Suprapubic skin (tissue), 4 donors: ENCODE measurements at regions not wholly inside any gene's neighbourhood (a gene's known extent, or its start where the extent isn't known, plus 50 kb on each side); places are given as distances from the start of the nearest gene placed in this dataset.

ENCODE experiments used
- DNase-seq, 2 donors: peaks; one replicate each; pipeline ENCODE4 v3.0.0-alpha.2; 2019; ENCODE audit warnings: low spot score in 2 of 2
- H3K27ac ChIP-seq: fragments of 200-600 bp; sonication (generic); one replicate; pipeline ENCODE4 v1.5.1; 2019
- H3K27me3 ChIP-seq: fragments of 200-600 bp; sonication (generic); one replicate; pipeline ENCODE4 v1.5.1; 2019
- H3K36me3 ChIP-seq: fragments of 200-600 bp; sonication (generic); one replicate; pipeline ENCODE4 v1.5.1; 2019
- H3K4me1 ChIP-seq: fragments of 200-600 bp; sonication (generic); one replicate; pipeline ENCODE4 v1.5.1; 2019
- H3K4me3 ChIP-seq: fragments of 200-600 bp; sonication (generic); one replicate; pipeline ENCODE4 v1.5.1; 2019; ENCODE audit warnings: mild to moderate bottlenecking
- H3K9me3 ChIP-seq: fragments of 200-600 bp; sonication (generic); one replicate; pipeline ENCODE4 v1.5.1; 2019
- CTCF ChIP-seq, 2 donors: fragments of 200-600 bp in 1 of 2; fragments of 450-650 bp in 1 of 2; sonication (generic) in 1 of 2; IDR thresholded peaks; one replicate each; pipeline ENCODE4 v1.5.1; 2016 to 2019; ENCODE audit warnings: antibody characterized with exemption in 2 of 2, mild to moderate bottlenecking in 1 of 2, moderate library complexity in 1 of 2
- EP300 ChIP-seq: sonication (generic); formaldehyde crosslinking; IDR thresholded peaks from one replicate; pipeline ENCODE4 v1.6.1; 2017; ENCODE audit warnings: antibody characterized with exemption
- POLR2A ChIP-seq, 2 donors: fragments of 450-650 bp; IDR thresholded peaks; one replicate each; pipeline ENCODE4 v1.6.1; 2017; ENCODE audit warnings: antibody characterized with exemption in 2 of 2, mild to moderate bottlenecking in 2 of 2, moderate library complexity in 2 of 2
- POLR2AphosphoS5 ChIP-seq, 3 donors: sonication (generic); formaldehyde crosslinking; IDR thresholded peaks; one replicate each; pipeline ENCODE4 v1.6.1; 2017; ENCODE audit warnings: antibody characterized with exemption in 3 of 3
- WGBS: methylation state at CpG from one replicate; pipeline ENCODE4 v1.1.5; 2018; 5-methylcytosine and 5-hydroxymethylcytosine counted together

- Histone ChIP-seq H3K27me3 (peaks cover 4% of the 10 kb centered on the region), H3K27ac (no peak overlapping the region), H3K4me3 (no peak overlapping the region), H3K36me3 (no peaks in the 10 kb centered on the region), H3K4me1 (no peaks in the 10 kb centered on the region), H3K9me3 (no peaks in the 10 kb centered on the region)
- TF ChIP-seq EP300 (no peak), CTCF (IDR thresholded peaks at IDR 0.05) (no peak), POLR2A (IDR thresholded peaks at IDR 0.05) (no peak), POLR2AphosphoS5 (IDR thresholded peaks at IDR 0.05) (no peak)
- no peak for DNase-seq
- WGBS, result 79% methylated on average over 6 of the region's 6 CpGs
Measured at GRCh38 chr2:176832086-176832485, 380.5 kb upstream of the HNRNPA3 start.

- H3K27ac ChIP-seq, result no peak overlapping the region
- DNase-seq, result no peak
- H3K27me3 ChIP-seq, result peaks cover 4% of the 10 kb centered on the region
- H3K4me1 ChIP-seq, result no peaks in the 10 kb centered on the region
- no peaks in the 10 kb centered on the region for H3K36me3 ChIP-seq
- TF ChIP-seq POLR2AphosphoS5 (IDR thresholded peaks at IDR 0.05) (no peak), POLR2A (IDR thresholded peaks at IDR 0.05) (no peak), EP300 (no peak), CTCF (IDR thresholded peaks at IDR 0.05) (no peak)
- no peak overlapping the region for H3K4me3 ChIP-seq
- H3K9me3 ChIP-seq, result no peaks in the 10 kb centered on the region
Measured at GRCh38 chr2:176833671-176834070, 378.9 kb upstream of the HNRNPA3 start.

- DNase-seq, result no peak
- Histone ChIP-seq H3K36me3 (no peaks in the 10 kb centered on the region), H3K27ac (no peak overlapping the region), H3K27me3 (peaks cover 3% of the 10 kb centered on the region), H3K4me3 (no peak overlapping the region), H3K9me3 (no peaks in the 10 kb centered on the region), H3K4me1 (no peaks in the 10 kb centered on the region)
- TF ChIP-seq EP300, result no peak
- no peak for TF ChIP-seq CTCF (IDR thresholded peaks at IDR 0.05)
- no peak for TF ChIP-seq POLR2A (IDR thresholded peaks at IDR 0.05)
- TF ChIP-seq POLR2AphosphoS5 (IDR thresholded peaks at IDR 0.05), result no peak
- 69% methylated on average over 3 of the region's 3 CpGs for WGBS
Measured at GRCh38 chr2:176834226-176834625, 378.4 kb upstream of the HNRNPA3 start.

- TF ChIP-seq EP300 (no peak), POLR2A (IDR thresholded peaks at IDR 0.05) (no peak), POLR2AphosphoS5 (IDR thresholded peaks at IDR 0.05) (no peak), CTCF (IDR thresholded peaks at IDR 0.05) (no peak)
- H3K27ac ChIP-seq, result no peak overlapping the region
Measured at GRCh38 chr2:176843208-176843607, 369.4 kb upstream of the HNRNPA3 start.

GRCh38 chr2:176844461-176844860 is 368.1 kb upstream of the HNRNPA3 start:
- H3K27me3 ChIP-seq, result no peaks in the 10 kb centered on the region
- DNase-seq, result no peak
- 59% methylated on average over 1 of the region's 1 CpG for WGBS
- no peak overlapping the region for H3K4me3 ChIP-seq
- no peaks in the 10 kb centered on the region for H3K36me3 ChIP-seq
- TF ChIP-seq CTCF (IDR thresholded peaks at IDR 0.05), result no peak
- no peak for TF ChIP-seq POLR2AphosphoS5 (IDR thresholded peaks at IDR 0.05)
- no peak for TF ChIP-seq EP300
- no peak for TF ChIP-seq POLR2A (IDR thresholded peaks at IDR 0.05)
- H3K4me1 ChIP-seq, result no peaks in the 10 kb centered on the region
- no peaks in the 10 kb centered on the region for H3K9me3 ChIP-seq
- no peak overlapping the region for H3K27ac ChIP-seq

More at GRCh38 chr2:176843208-176843607, 369.4 kb upstream of the HNRNPA3 start:
- DNase-seq, result no peak
- Histone ChIP-seq H3K4me3 (no peak overlapping the region), H3K36me3 (no peaks in the 10 kb centered on the region), H3K9me3 (no peaks in the 10 kb centered on the region), H3K4me1 (no peaks in the 10 kb centered on the region), H3K27me3 (no peaks in the 10 kb centered on the region)
